Gastroesophageal sphincter (tissue), 3 donors: ENCODE measurements at regions not wholly inside any gene's neighbourhood (a gene's known extent, or its start where the extent isn't known, plus 50 kb on each side); places are given as distances from the start of the nearest gene placed in this dataset.

Source experiments
- CTCF ChIP-seq, 4 experiments: fragments of 200-600 bp in 2 of 4; fragments of 450-650 bp in 2 of 4; sonication (generic) in 1 of 4; IDR thresholded peaks; one replicate each; pipeline ENCODE4 v1.5.1; 2017 to 2019; ENCODE audit warnings: antibody characterized with exemption in 4 of 4, mild to moderate bottlenecking in 2 of 4, moderate library complexity in 2 of 4
- POLR2A ChIP-seq, 2 donors: fragments of 450-650 bp; IDR thresholded peaks; one replicate each; pipeline ENCODE4 v1.6.1; 2017; ENCODE audit warnings: antibody characterized with exemption in 2 of 2, mild to moderate bottlenecking in 2 of 2, moderate library complexity in 1 of 2
- POLR2AphosphoS5 ChIP-seq: sonication (generic); formaldehyde crosslinking; IDR thresholded peaks from one replicate; pipeline ENCODE4 v1.6.1; 2017; ENCODE audit warnings: antibody characterized with exemption

- TF ChIP-seq POLR2A (IDR thresholded peaks at IDR 0.05) (no peak), CTCF (IDR thresholded peaks at IDR 0.05) (no peak), POLR2AphosphoS5 (no peak)
These were observed 580.1 kb downstream of the ZEB2 start for GRCh38 chr2:143939626-143940330.
